ENCODE measurements at regions not wholly inside any gene's neighbourhood (a gene's known extent, or its start where the extent isn't known, plus 50 kb on each side); places are given as distances from the start of the nearest gene placed in this dataset.

GRCh38 chr1:14529475-14529874 lies 69.0 kb upstream of the KAZN start:
- H3K9ac ChIP-seq (ENCODE audit: control insufficient read depth, extremely low read depth, insufficient read depth, low read length) = no peak overlapping the region
- H3K27me3 ChIP-seq (ENCODE audit: control insufficient read depth, extremely low read depth, insufficient read depth, low read length) = no peaks in the 10 kb centered on the region
- H3K27ac ChIP-seq (ENCODE audit: control insufficient read depth, insufficient read depth, low read length) = no peak overlapping the region
- FAIRE-seq (no peak), DNase-seq (ENCODE audit: low read depth, low spot score) (no peak)
- no peak overlapping the region for H3K4me2 ChIP-seq (ENCODE audit: control insufficient read depth, extremely low read depth, insufficient read depth, low read depth, low read length)
- no peaks in the 10 kb centered on the region for H3K9me3 ChIP-seq (ENCODE audit: control insufficient read depth, low read depth, low read length)
- no peak overlapping the region for H3K4me3 ChIP-seq (ENCODE audit: control insufficient read depth in 2 of 3, extremely low read depth in 1 of 3, insufficient read depth in 2 of 3, low read depth in 1 of 3, low read length in 3 of 3)
- H3K36me3 ChIP-seq (ENCODE audit: control insufficient read depth in 2 of 2, extremely low read depth in 1 of 2, insufficient read depth in 2 of 2, low read length in 2 of 2) = no peaks in the 10 kb centered on the region
- dilution Hi-C loops (cut with MboI; ENCODE audit: extremely low pct_ligation_motif_present, low sequenced_read_pairs) = no loop called here
- no peak overlapping the region for H2AFZ ChIP-seq (ENCODE audit: control insufficient read depth, low read length)
- TF ChIP-seq EZH2 (IDR thresholded peaks at IDR 0.05; ENCODE audit: low read length) (no peak), CTCF (optimal IDR thresholded peaks at IDR 0.05 in 1 of 3, IDR thresholded peaks at IDR 0.05 in 1 of 3, conservative IDR thresholded peaks at IDR 0.05 in 1 of 3; ENCODE audit: extremely low read depth in 1 of 3, insufficient read depth in 2 of 3, low read length in 3 of 3) (no peak)
- H3K9me1 ChIP-seq (ENCODE audit: control insufficient read depth, extremely low read depth, insufficient read depth, low read length) = no peaks in the 10 kb centered on the region
- H3K79me2 ChIP-seq (ENCODE audit: control insufficient read depth, insufficient read depth, low read length) = no peaks in the 10 kb centered on the region
- no peaks in the 10 kb centered on the region for H4K20me1 ChIP-seq (ENCODE audit: control insufficient read depth, extremely low read depth, insufficient read depth, low read length)
- peaks cover 7% of the 10 kb centered on the region for H3K4me1 ChIP-seq (ENCODE audit: control insufficient read depth, extremely low read depth, insufficient read depth, low read length)

- no peaks in the 10 kb centered on the region for H3K79me2 ChIP-seq (ENCODE audit: control insufficient read depth, insufficient read depth, low read length)
- H3K27me3 ChIP-seq (ENCODE audit: control insufficient read depth, extremely low read depth, insufficient read depth, low read length) = no peaks in the 10 kb centered on the region
- peaks cover 2% of the 10 kb centered on the region for H3K4me1 ChIP-seq (ENCODE audit: control insufficient read depth, extremely low read depth, insufficient read depth, low read length)
- no peak overlapping the region for H3K9ac ChIP-seq (ENCODE audit: control insufficient read depth, extremely low read depth, insufficient read depth, low read length)
- no peak overlapping the region for H2AFZ ChIP-seq (ENCODE audit: control insufficient read depth, low read length)
- no peaks in the 10 kb centered on the region for H3K36me3 ChIP-seq (ENCODE audit: control insufficient read depth in 2 of 2, extremely low read depth in 1 of 2, insufficient read depth in 2 of 2, low read length in 2 of 2)
- no peaks in the 10 kb centered on the region for H4K20me1 ChIP-seq (ENCODE audit: control insufficient read depth, extremely low read depth, insufficient read depth, low read length)
- dilution Hi-C loops (cut with MboI; ENCODE audit: extremely low pct_ligation_motif_present, low sequenced_read_pairs) = no loop called here
- no peak for TF ChIP-seq EZH2 (IDR thresholded peaks at IDR 0.05; ENCODE audit: low read length)
- TF ChIP-seq CTCF (optimal IDR thresholded peaks at IDR 0.05 in 1 of 3, IDR thresholded peaks at IDR 0.05 in 1 of 3, conservative IDR thresholded peaks at IDR 0.05 in 1 of 3; ENCODE audit: extremely low read depth in 1 of 3, insufficient read depth in 2 of 3, low read length in 3 of 3) = no peak
- no peaks in the 10 kb centered on the region for H3K9me1 ChIP-seq (ENCODE audit: control insufficient read depth, extremely low read depth, insufficient read depth, low read length)
- DNase-seq (ENCODE audit: low read depth, low spot score) (no peak), FAIRE-seq (no peak)
- no peak overlapping the region for H3K4me3 ChIP-seq (ENCODE audit: control insufficient read depth in 2 of 3, extremely low read depth in 1 of 3, insufficient read depth in 2 of 3, low read depth in 1 of 3, low read length in 3 of 3)
- H3K27ac ChIP-seq (ENCODE audit: control insufficient read depth, insufficient read depth, low read length) = no peak overlapping the region
- no peak overlapping the region for H3K4me2 ChIP-seq (ENCODE audit: control insufficient read depth, extremely low read depth, insufficient read depth, low read depth, low read length)
- no peaks in the 10 kb centered on the region for H3K9me3 ChIP-seq (ENCODE audit: control insufficient read depth, low read depth, low read length)
Observed at GRCh38 chr1:14531519-14531918, 67.0 kb upstream of the KAZN start.
